CD4-positive, alpha-beta T cell treated with Interleukin-21 for 1 hour (primary cell): ENCODE measurements at regions not wholly inside any gene's neighbourhood (a gene's known extent, or its start where the extent isn't known, plus 50 kb on each side); places are given as distances from the start of the nearest gene placed in this dataset.

ENCODE experiments used
- DNase-seq: peaks from one replicate; pipeline ENCODE4 v3.0.0-alpha.2; 2020

DNA sequence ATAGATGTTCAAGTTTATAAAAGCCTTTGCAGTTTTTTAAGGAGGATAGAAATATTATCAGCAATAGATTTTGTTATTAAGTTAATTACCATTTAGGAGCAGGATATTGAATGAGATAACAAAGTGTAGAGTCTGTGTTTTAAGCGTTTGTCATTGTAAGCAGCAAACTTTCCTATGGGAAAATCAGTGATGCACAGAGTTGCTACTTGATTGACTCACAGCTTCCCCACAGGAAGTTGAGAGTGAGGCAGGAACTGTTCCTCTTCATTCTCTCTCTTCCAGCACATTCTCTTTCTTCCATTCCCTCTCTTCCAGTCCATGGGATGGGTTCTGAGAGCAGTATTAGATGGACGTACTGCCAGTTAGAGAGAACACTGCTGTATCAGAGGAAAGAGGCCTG lies 867.7 kb upstream of the AGA start:
- no peak for DNase-seq

DNA sequence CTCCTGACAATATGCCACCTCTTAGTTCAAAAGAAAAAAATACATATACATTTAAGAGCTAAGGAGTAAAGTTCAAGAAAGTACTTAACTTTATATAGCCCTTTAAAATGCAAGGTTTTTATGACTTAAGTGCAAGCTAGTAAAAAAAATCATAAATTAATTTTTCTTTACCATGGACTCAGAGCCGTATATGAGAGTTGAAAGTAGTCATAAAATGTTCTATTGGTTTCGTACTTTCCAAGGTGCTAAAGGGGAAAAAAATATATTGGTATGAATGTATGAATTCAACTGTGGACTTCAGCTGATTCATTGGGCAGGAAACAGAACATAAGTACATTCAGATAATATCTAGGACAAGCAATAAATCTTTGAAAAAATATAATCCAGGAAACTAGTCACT lies 869.8 kb upstream of the AGA start:
- no peak for DNase-seq

DNA sequence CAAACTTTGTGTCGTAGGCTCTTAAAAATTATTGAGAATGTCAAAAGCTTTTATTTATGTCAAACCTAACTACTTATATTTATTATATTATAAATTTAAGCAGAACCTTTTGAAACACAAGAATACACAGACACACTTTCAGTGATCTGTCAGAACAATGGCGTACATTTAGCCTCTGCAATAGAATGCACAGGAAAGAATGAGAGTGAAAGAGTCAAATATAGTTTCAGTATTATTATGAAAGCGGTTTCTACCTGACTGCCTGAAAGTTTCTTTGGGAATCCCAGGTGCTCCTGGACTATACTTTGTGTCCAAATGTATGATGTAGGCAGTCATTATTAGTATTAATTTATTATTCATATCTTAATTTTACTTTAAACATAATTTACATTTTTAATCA lies 872.0 kb upstream of the AGA start:
- DNase-seq = no peak

DNA sequence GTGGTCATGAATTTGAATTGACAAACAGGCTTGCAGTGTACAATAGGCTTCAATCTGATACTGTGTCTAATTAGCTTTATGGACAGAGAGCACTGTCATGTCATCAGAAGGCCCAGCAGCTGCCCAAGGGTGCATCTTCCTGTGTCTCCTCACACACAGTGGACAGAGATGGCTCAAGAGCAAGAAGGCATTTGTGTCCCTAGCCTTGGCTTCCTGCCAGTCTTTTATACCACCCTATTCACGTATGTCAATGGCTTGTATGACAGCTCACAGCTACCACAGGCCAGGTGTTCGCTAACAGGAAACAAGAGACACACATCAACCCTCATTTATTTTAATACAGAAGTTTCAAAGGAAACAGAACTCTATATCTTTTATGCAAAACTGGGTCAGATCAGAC lies 874.0 kb upstream of the AGA start:
- no peak for DNase-seq

DNA sequence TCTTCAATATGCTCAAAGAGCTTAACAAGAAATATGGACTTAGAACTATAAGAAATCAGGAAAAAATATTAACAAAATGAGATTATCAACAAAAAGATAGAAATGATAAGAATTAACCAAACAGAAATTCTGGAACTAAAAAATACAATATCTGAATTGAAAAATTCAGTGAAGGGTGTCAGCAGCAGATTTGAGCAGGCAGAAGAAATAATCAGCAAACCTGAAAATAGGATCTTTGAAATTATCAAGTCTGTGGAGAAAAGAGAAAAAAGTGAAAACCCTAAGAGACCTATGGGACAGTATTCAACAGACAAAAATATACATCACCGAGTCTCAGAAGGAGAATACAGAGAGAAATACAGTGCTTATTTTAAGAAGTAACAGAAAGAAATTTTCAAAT lies 877.8 kb upstream of the AGA start:
- DNase-seq = no peak

DNA sequence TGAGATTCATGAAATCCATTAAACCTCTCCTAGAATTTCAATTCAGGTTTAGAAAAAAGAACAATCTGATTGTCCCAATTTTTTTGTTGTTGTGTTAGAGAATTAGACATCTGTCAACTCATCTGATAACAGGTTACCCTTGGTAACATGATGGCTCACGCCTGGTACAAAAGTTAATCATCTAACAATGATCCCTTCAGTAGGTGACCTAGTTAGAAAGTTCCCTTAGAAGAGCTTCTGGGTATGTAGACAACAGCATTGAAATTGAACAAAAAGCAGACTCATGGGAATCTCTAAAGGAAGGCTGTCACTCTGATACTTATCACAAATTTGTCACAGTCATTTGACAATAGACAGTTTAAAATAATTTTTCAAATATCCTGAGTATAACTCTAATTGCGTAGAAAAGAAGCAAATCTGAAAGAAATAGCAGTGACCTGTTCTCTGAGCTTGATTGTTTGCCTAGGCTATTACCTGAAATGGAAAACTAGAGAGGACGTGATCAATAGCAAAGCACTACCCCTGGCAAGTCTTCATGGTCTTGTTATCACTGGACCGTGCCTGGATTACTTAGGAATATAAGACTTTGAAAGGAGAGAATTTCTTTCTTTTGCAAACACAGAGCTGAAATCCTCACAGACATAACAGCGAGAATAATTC lies 880.4 kb upstream of the AGA start:
- no peak for DNase-seq

DNA sequence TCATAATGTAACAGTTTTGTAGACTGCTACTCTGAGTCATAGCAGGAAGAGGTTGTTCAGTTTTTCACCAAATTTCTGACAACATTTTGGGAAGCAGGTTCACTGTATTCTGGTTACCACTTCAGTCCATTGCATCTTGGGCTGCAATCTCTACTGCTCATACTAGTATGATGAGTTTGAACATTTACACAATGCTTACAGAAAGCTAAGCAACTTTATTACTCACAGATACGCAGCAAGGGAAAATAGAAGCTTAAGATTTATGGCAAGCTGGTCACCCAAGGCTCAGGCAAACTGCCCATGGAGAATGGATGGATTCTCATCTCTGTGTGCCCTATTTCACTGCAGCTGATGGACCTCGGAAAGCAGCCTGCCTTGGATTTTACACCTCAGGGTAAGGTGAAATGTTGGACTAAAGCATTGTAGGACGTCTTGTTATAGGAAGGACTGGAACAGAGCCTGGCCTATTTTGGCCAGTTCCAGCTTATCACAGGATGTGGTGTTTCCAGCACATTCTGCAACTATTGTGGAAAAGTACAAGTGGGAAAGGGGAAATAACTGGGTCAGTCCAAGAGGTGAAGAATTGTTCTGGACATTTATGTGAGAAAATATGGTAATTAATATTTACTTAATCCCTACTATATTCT lies 887.1 kb upstream of the AGA start:
- DNase-seq = no peak

DNA sequence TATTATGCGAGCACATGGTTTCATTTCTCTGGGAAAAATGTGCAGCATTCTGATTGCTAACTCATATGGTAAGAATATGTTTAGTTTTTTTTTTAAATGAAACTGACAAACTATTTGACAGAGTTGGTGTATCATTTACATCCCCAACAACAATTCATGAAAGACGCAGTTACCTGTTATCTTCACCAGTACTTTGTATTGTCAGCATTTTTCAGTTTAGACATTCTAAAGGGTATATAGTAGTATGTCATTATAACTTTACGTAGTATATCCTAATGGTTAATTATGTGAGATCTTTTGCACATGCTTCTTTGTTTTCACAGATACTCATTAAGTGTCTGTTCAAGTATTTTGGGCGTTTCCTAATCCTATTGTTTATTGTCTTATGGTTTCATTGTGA lies 891.1 kb upstream of the AGA start:
- no peak for DNase-seq

DNA sequence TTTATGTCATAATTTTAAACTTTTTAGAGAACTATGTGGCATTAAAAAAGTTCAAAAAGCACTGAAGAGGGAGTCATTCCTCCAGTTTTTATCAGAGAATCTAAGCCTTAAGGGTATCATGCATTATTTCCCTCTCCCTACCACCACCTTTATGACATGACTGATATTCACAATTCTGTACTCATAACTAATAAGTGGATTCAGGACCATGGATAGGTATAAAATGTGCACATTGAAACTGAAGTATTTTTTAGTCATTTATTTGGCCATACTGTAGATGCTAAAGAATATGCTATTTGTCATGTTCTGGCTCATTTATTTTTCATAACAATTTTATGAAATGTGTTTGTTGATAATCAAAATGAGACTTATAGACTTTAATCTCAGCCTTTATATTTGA lies 897.5 kb upstream of the AGA start:
- no peak for DNase-seq

DNA sequence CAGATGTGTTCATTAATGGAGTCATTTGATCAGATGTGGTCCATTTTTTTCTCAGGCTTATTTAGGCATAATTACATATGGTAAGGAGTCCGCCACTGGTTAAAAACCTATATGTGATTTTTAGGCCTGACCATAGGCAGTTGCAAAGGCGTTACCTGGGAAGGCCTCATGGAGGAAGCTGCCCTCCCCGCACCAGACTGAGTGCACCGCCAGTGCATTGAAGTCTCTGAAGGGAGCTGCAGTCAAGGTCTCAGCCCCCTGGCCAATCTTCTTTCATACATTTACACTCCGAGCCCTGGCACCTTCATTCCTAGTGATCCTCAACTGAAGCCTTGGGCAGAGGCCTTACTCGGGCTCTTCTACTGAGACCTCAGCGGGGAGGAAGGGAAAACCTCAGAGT lies 898.2 kb upstream of the AGA start:
- no peak for DNase-seq

DNA sequence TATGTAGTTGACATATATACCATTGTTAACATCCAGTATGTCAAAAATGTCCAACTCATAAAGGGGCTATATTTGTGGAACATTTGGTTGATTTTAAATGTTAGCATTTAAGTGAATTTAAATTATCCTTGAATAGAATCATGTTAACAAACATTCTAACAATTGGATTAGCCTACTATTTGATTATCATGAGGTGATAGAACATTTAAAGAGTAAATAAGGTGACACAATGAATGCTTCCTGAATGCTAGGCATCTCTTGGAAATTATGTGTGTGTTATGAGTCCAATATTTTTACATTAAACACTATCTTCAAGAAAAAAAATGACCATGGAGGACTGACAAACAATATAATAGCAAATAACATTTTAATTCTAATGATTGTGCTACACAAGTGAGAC lies 901.9 kb upstream of the AGA start:
- no peak for DNase-seq

DNA sequence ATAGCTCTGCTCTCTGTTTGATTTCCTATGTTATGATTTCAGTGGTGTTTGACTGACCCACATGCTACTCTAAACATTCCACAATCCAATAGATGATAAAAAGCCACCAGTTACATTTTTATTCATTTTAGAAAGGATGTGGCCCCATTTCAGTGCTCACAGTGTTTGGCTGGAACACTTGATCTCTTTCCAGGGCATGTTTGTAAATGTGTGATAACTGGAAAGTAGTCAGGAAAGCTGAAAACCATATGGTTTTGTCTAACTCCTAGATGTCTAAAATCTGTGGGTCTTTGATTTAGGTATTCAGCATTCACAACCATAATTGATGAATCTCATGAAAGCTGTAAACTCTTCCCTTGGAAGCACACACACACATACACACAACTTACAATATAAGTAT lies 904.9 kb upstream of the AGA start:
- no peak for DNase-seq

DNA sequence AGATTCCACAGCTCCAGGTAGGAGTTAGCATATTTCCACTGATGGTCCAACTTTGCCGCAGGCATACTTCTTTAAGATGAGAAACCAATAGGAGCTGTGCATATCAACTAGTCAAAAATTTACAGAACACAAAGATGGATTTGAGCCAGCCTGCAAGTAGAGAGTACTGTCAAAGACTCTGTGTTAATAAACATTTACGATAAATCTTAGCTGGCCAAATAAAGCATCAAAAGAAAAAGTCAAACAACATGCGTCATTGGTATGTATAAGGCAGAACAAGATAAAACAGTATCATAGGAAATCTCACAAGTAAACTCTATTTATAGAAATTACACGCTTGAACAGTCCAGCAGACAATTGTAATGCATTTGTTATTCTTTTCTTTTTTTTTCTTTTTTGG lies 907.4 kb upstream of the AGA start:
- DNase-seq = no peak

DNA sequence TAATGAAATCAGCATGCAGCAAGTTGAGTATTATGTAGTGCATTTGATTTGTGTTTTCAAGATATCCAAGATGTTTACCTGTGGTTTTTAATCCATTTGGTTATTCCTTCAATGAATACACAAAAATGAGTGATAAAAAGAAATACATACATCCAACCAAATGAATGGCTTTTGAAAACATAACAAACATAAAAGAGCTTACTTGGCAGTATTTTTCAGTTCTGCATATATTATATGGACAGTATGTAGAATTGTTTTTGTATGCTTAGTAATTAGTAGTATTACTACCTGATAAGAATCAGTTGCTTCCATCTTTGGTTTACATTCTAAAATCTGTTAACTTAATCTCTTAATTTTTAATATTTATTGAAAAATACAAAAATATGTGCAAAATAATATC lies 908.9 kb upstream of the AGA start:
- no peak for DNase-seq

DNA sequence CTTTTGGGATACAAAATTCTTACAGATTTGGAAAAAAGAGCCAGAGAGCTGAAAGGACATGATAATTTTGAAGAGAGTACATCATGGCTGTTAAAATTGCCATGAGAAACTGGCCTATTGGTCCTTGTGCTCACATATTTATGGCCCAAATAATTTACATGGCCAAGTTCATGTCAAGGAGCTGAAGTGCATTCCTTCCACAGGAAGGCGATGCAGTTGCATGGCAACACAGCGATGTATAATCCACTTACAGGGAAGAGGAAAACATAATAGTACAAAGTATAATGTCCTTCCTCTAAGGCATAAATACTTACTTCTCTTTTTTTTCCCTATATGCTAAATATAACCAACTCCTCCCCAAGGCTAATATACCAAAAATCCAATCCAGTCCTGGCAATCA lies 914.5 kb upstream of the AGA start:
- no peak for DNase-seq

DNA sequence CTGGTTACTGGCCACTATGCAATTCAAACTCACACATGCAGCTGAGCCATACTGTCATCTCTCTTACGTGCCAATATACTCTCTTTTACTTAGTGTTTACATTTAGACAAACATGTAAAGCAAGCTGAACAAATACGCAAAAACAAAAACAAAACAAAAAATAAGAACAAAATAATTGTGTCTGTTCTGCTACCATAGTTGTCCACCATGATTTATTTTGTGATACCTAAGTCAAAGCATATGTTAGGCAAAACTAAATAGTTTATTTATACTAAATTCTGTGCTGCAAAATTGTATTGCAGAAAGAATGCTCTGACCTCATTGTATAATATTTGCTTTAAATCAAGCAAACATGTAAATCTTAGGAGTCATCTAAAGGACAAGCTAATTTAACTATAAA lies 943.2 kb upstream of the AGA start:
- no peak for DNase-seq

DNA sequence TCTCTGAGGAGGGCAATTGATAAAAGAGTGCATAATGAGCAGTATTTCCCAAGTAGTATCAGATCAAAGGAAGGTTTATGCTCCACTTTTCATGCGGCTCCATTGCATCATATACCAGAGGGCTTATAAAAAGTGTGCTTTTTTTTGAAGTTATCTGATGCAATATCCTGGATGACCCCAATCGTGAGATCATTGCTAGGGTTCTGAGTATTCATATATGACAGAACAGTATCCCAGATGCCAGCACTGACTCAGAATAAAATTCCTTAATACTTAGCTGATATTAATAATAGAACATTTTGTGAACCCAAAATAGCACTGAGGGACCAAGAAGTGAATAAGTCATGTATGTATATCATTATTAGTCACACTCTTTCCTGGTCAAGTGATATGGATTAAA lies 945.5 kb upstream of the AGA start:
- no peak for DNase-seq

DNA sequence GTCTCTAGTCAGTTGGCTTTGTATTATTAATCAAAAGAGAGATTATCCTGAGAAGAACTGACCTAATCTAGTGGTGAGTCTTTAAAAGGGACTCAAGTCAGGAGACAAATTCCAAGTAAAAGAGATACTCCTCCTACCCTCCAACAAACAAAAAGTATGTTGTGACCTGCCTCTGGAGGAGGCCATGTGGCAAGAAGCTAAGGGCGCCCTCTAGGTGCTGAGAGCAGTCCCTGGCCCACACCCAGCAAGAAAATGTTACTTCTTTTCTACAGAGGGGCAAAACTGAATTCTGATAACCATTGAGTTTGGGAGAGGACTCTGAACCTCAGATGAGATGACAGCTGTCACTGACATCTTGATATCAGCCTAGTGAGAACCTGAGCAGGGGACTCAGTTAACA lies 953.6 kb upstream of the AGA start:
- DNase-seq = no peak

DNA sequence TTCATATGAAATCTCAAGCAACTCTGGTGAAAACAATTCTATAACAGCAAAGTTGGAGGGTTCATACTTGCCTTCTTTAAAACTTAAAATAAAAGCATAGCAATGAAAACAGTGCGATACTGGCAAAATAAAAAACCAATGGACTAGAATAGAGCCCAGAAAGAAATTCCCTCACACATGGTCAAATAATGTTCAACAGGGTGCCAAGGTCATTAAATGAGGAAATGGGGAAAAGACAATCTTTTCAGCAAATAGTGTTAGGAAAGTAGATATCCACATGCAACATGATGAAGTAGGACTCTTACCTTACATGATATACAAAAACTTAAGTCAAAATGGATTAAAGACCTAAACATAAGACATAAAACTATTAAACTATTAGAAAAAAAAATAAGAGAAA lies 970.2 kb upstream of the AGA start:
- DNase-seq = no peak

DNA sequence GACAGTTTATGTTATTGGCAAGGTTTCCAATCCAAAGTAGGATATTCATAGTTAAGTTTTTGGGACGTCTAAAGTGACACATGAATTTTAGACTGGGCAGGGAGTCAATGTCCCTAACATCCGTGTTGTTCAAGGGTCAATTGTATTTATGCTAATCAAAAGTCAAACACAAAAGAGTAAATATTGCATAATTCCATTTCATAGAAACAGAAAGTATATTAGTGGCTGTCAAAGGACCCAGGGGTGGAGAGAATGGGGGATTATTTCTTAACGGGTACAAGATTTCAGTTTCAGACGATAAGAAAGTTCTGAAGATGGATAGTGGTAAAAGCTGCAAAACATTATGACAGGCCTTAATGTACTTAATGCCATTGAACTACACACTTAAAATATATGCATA lies 971.8 kb upstream of the AGA start:
- DNase-seq = no peak

DNA sequence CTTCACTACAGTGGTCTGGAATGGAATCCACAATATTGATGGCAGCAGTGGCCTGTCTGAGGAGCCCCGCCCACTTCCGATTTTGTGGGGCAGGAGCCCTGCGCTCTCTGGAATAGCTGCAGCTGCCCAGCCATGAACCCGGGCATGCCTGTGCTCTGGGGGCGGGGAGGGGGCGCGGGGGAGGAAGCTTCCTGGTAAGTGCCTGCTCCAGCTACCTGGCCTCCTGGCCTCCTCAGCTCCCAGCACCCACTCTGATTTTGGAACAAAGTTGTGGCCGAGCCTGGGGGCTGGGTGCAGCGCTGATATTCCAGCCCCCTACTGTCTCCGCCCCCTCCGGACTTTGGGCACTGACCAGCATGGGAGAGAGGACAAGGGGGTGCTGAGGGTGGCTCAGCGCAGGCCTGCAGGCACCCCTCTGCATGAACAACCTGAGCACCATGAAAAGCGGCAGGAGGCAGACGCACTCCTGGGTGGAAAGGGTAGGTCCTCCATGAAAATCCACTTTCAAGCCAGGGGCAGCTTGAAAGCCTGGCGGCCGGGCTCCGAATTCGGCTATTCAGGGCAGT lies 972.7 kb upstream of the AGA start:
- DNase-seq = no peak

DNA sequence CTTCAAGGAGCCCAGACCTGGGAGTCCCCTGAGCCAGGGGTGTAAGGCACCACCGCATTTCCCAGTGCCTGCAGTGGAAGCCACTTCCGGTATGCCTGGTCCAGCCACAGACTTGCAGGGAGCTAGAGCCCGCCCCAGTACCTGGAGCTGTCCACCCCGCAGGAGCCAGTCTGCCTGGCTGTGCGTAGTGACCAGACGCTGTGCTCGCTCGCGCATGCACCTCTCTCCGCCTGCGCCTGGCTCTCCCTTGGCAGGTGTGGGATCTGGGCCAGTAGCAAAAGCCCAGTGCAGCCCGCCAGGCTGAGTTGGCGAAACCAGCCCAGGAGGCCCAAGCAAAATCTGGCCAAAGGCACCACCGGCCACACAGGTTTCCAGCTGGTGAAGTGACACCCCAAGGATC lies 973.7 kb upstream of the AGA start:
- DNase-seq = no peak

DNA sequence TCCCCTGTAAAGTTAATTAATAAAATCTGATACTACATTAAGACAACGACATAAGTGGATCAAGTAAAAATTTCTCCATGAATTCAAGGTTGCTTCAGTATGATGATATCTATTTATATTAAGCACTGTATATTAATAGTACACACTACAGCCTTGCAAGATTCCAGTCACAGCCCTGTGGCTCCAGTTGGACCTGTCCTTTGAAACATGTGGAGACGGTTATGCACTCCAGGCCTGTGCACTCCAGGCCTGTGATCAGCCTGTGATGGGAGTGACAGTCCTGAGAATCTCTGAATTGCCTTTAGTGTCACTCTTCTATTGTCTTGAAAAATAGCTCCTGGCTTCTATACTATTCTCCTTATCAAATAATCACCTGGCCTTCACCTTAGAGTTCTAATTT lies 981.1 kb upstream of the AGA start:
- no peak for DNase-seq

DNA sequence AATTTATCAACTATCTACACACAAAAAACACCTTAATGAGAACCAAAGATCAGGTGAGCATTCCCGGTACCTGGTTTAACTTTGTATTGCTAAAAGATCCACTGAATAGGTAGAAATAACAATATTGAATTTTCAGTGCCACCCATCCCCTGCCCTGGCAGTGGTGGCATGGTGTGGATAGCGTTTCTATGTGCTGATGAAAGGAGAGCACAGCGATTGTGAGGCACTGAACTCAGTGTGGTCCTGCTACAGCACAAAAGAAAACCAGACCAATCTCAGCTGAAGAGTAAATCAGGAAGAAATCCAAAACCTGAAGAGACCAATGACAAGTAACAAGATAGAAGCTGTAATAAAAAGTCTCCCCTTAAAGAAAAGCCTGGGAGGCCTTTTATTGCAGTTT lies 984.6 kb upstream of the AGA start:
- DNase-seq = no peak

DNA sequence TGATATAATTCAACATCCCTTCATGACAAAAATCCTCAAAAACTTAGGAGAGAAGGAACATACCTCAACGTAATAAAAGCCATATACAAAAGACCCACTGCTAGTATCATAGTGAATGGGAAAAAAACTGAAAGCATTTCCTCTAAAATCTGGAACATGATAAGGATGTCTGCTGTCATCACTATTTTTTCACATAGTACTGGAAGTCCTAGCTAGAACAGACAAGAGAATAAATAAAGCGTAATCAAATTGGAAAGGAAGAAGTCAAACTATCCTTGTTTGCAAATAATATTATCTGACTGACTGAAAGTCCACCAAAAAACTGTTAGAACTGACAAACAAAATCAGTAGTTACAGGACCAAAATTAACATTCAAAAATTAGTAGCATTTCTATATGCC lies 985.4 kb upstream of the AGA start:
- DNase-seq = no peak
